Vagina (tissue), 2 donors: ENCODE measurements at regions not wholly inside any gene's neighbourhood (a gene's known extent, or its start where the extent isn't known, plus 50 kb on each side); places are given as distances from the start of the nearest gene placed in this dataset.
"Not testable (repeated sequence)": the region's sequence is repeated elsewhere in the genome, so short reads cannot be mapped to it uniquely, and the experiment has no call there.

Experiments
- DNase-seq, 2 donors: peaks; one replicate each; pipeline ENCODE4 v3.0.0-alpha.2; 2017; ENCODE audit errors: extremely low spot score in 2 of 2
- H3K27ac ChIP-seq: fragments of 200-600 bp; sonication (generic); one replicate; pipeline ENCODE4 v1.5.1; 2019
- H3K27me3 ChIP-seq: fragments of 200-600 bp; sonication (generic); one replicate; pipeline ENCODE4 v1.5.1; 2019
- H3K36me3 ChIP-seq, 2 donors: fragments of 200-600 bp; sonication (generic); one replicate each; pipeline ENCODE4 v1.5.1; 2017 to 2019
- H3K4me1 ChIP-seq: fragments of 200-600 bp; sonication (generic); one replicate; pipeline ENCODE4 v1.5.1; 2019
- H3K4me3 ChIP-seq, 2 donors: fragments of 200-600 bp; sonication (generic); 1 replicate in 1 of 2; 2 replicates in 1 of 2; pipeline ENCODE4 v1.5.1; 2016 to 2019
- H3K9me3 ChIP-seq: fragments of 200-600 bp; sonication (generic); one replicate; pipeline ENCODE4 v1.5.1; 2019
- POLR2A ChIP-seq, 2 donors: fragments of 450-650 bp; IDR thresholded peaks; one replicate each; pipeline ENCODE4 v1.6.1; 2017; ENCODE audit warnings: antibody characterized with exemption in 2 of 2, mild to moderate bottlenecking in 2 of 2, moderate library complexity in 2 of 2
- POLR2AphosphoS5 ChIP-seq, 2 donors: sonication (generic); formaldehyde crosslinking; IDR thresholded peaks; one replicate each; pipeline ENCODE4 v1.9.0; 2017; ENCODE audit warnings: antibody characterized with exemption in 2 of 2, mild to moderate bottlenecking in 2 of 2, low read depth in 1 of 2; ENCODE audit not compliant: insufficient read depth in 1 of 2
- intact Hi-C: fragments of 100-400 bp; cut with DNase I; formaldehyde crosslinking; loops from one replicate; pipeline ENCODE4 v1.15.1; 2023
- TF ChIP-seq, protein P1 (sequence below), 3 experiments: fragments of 450-650 bp in 2 of 3; fragments of 200-600 bp in 1 of 3; sonication (generic) in 1 of 3; IDR thresholded peaks; one replicate each; pipeline ENCODE4 v1.5.1; 2017 to 2019; ENCODE audit warnings: antibody characterized with exemption in 3 of 3, mild to moderate bottlenecking in 2 of 3, moderate library complexity in 2 of 3

DNA sequence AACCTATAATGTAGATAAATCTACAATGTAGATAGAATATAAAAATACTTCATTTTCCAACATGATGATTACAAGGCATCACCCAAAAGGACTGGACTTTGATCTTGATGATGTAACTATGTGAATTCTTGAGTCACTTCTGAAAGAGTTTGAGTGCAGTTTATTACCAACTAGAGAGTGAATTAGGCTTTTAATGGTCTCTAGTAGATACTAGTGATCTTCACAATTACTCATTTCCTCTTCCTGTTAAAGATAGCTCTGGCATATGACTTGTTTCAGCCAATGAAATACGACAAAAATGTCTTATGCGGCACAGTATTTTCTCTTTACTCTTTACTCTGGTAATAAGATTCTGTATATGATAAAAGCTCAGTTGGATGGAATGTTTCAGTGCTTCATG is 1588.1 kb upstream of the B3GALT2 start:
- TF ChIP-seq, protein P1, sequence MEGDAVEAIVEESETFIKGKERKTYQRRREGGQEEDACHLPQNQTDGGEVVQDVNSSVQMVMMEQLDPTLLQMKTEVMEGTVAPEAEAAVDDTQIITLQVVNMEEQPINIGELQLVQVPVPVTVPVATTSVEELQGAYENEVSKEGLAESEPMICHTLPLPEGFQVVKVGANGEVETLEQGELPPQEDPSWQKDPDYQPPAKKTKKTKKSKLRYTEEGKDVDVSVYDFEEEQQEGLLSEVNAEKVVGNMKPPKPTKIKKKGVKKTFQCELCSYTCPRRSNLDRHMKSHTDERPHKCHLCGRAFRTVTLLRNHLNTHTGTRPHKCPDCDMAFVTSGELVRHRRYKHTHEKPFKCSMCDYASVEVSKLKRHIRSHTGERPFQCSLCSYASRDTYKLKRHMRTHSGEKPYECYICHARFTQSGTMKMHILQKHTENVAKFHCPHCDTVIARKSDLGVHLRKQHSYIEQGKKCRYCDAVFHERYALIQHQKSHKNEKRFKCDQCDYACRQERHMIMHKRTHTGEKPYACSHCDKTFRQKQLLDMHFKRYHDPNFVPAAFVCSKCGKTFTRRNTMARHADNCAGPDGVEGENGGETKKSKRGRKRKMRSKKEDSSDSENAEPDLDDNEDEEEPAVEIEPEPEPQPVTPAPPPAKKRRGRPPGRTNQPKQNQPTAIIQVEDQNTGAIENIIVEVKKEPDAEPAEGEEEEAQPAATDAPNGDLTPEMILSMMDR (IDR thresholded peaks at IDR 0.05), result no peak
- no peak for TF ChIP-seq POLR2AphosphoS5 (IDR thresholded peaks at IDR 0.05; ENCODE audit: insufficient read depth in 1 of 2, low read depth in 1 of 2)
- Histone ChIP-seq H3K4me3 (no peak overlapping the region), H3K9me3 (no peaks in the 10 kb centered on the region), H3K27ac (no peak overlapping the region), H3K27me3 (no peaks in the 10 kb centered on the region), H3K4me1 (no peaks in the 10 kb centered on the region), H3K36me3 (no peaks in the 10 kb centered on the region)
- no peak for DNase-seq
- intact Hi-C loops, result no loop called here

DNA sequence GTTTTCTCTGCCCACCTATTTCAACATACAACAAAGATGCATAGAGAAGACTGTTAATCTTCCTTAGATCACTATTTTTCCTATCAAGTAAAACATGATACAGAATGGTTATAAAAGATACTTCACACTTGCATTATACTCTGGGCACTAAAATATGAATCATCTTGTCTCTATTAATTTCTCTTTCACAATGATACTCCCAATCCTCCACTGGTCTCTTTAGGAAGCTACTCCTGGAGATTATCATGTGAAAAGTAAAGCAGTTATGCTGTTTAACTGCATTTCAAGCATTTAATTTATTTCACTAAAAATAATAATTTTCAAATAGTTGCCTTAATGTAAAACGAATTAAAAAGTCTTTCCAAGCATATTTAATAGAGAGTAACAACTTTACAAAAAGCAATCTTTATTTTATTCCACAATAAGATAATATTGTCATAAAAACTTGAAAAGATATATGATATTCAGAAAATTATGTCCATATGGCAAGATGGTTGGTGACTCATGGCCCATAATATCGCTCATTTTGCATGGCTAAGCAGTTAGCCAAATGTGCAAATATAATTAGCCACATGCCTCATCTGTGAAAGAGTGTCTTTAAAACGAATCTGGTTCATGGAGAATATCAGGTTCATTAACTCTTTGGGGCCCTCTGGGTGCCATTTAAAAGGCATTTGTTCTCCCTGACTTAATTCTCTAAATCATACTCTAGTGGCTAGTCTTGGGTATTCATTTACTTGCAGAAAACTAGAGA is 1569.0 kb upstream of the B3GALT2 start:
- Histone ChIP-seq H3K27me3 (no peaks in the 10 kb centered on the region), H3K9me3 (no peaks in the 10 kb centered on the region), H3K4me3 (no peak overlapping the region), H3K27ac (no peak overlapping the region), H3K4me1 (no peaks in the 10 kb centered on the region), H3K36me3 (no peaks in the 10 kb centered on the region)
- intact Hi-C loops, result no loop called here
- TF ChIP-seq, protein P1 (IDR thresholded peaks at IDR 0.05), result no peak
- TF ChIP-seq POLR2A (IDR thresholded peaks at IDR 0.05) (no peak), POLR2AphosphoS5 (IDR thresholded peaks at IDR 0.05; ENCODE audit: insufficient read depth in 1 of 2, low read depth in 1 of 2) (no peak)
- no peak for DNase-seq

DNA sequence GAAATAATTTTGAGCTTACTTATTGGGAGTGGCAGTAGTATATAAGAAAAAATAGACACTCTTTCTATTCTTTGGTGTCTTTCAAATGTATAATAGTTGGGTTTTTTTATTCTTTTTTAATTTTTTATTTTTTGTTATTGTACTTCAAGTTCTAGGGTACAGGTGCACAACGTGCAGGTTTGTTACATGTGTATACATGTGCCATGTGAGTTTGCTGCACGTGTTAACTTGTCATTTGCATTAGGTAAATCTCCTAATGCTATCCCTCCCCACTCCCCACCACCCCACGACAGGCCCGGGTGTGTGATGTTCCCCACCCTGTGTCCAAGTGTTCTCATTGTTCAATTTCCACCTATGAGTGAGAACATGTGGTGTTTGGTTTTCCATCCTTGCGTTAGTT is 1552.4 kb upstream of the B3GALT2 start:
- H3K4me3 ChIP-seq, H3K36me3 ChIP-seq, H3K9me3 ChIP-seq, DNase-seq, H3K4me1 ChIP-seq, intact Hi-C loops, H3K27me3 ChIP-seq, H3K27ac ChIP-seq: not testable (repeated sequence)

DNA sequence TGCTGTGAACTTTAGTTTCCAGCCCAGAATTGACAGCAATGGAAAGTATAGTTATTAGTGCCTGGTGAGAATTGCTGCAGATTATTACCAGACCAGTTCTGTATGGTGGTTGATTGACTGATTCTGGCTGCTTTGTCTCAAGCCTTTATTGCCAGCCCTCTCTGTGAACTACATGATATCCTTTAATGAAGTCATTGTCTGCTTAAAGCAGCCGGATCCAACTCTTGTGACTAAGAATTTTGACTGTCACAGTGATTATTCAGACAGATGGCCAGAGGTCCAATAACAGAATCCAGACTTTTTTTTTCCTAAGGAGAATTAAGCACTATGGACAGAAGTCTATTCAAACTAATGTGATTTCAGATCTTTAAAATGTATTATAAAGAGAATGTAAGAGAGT is 1548.6 kb upstream of the B3GALT2 start:
- Histone ChIP-seq H3K4me3 (no peak overlapping the region), H3K27ac (no peak overlapping the region), H3K4me1 (no peaks in the 10 kb centered on the region), H3K36me3 (no peaks in the 10 kb centered on the region), H3K27me3 (no peaks in the 10 kb centered on the region), H3K9me3 (no peaks in the 10 kb centered on the region)
- no peak for DNase-seq
- TF ChIP-seq, protein P1 (IDR thresholded peaks at IDR 0.05), result no peak
- no peak for TF ChIP-seq POLR2A (IDR thresholded peaks at IDR 0.05)
- intact Hi-C loops, result no loop called here

DNA sequence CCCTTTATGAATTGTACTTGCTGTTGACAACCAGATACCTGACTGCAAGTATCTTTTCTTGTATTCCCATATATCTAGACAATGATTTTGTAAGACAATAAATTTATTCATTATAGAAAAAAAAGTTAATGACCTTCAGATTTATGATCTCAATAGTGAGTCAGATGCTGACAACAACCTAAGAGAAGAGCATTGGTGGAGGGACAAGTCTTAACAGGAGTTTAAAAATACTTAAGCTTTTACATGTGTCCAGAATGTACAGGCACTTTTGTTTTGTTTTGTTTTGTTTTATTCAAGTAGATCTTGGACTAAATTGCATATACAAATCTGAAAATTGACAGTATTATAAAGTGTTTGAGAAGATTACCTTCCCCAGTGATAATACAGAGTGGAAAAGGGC is 1544.6 kb upstream of the B3GALT2 start:
- H3K4me1 ChIP-seq, result no peaks in the 10 kb centered on the region
- no peak overlapping the region for H3K4me3 ChIP-seq
- intact Hi-C loops, result no loop called here
- TF ChIP-seq POLR2A (IDR thresholded peaks at IDR 0.05) (no peak), POLR2AphosphoS5 (IDR thresholded peaks at IDR 0.05; ENCODE audit: insufficient read depth in 1 of 2, low read depth in 1 of 2) (no peak)
- TF ChIP-seq, protein P1 (IDR thresholded peaks at IDR 0.05), result no peak
- H3K36me3 ChIP-seq, result no peaks in the 10 kb centered on the region
- DNase-seq, result no peak
- no peaks in the 10 kb centered on the region for H3K27me3 ChIP-seq
- no peak overlapping the region for H3K27ac ChIP-seq
- H3K9me3 ChIP-seq, result no peaks in the 10 kb centered on the region
